MM.1S (cell line): ENCODE measurements at regions not wholly inside any gene's neighbourhood (a gene's known extent, or its start where the extent isn't known, plus 50 kb on each side); places are given as distances from the start of the nearest gene placed in this dataset.
A peak's percentile ranks its signal among the peaks of the same experiment; 100 is the strongest.

ENCODE experiments used
- EZH2phosphoT487 ChIP-seq: fragments of 300-600 bp; sonication (generic); IDR thresholded peaks from 2 replicates; pipeline ENCODE4 v1.6.1; 2018; ENCODE audit warnings: antibody characterized with exemption, low read length
- TF ChIP-seq, protein P1 (sequence below): fragments of 300-600 bp; sonication (generic); IDR thresholded peaks from 2 replicates; pipeline ENCODE4 v1.5.1; 2016; ENCODE audit warnings: antibody characterized with exemption, low read length, mixed read lengths

- TF ChIP-seq, protein P1, sequence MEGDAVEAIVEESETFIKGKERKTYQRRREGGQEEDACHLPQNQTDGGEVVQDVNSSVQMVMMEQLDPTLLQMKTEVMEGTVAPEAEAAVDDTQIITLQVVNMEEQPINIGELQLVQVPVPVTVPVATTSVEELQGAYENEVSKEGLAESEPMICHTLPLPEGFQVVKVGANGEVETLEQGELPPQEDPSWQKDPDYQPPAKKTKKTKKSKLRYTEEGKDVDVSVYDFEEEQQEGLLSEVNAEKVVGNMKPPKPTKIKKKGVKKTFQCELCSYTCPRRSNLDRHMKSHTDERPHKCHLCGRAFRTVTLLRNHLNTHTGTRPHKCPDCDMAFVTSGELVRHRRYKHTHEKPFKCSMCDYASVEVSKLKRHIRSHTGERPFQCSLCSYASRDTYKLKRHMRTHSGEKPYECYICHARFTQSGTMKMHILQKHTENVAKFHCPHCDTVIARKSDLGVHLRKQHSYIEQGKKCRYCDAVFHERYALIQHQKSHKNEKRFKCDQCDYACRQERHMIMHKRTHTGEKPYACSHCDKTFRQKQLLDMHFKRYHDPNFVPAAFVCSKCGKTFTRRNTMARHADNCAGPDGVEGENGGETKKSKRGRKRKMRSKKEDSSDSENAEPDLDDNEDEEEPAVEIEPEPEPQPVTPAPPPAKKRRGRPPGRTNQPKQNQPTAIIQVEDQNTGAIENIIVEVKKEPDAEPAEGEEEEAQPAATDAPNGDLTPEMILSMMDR = peak; percentile 8; the same call in 1 of the 2 replicates
- no peak for TF ChIP-seq EZH2phosphoT487
These were observed 92.5 kb downstream of the ZFP36L2 start for GRCh38 chr2:43133708-43134570.
